Heart right ventricle (tissue), 16 donors: ENCODE measurements at regions not wholly inside any gene's neighbourhood (a gene's known extent, or its start where the extent isn't known, plus 50 kb on each side); places are given as distances from the start of the nearest gene placed in this dataset.

Experiments
- ATAC-seq, 8 donors: fragments of 200-7000 bp; cut with Tn5 transposase; one replicate each; pipeline ENCODE4 v1.9.1; 2020; ENCODE audit warnings: mild to moderate bottlenecking in 8 of 8, moderate library complexity in 8 of 8, moderate number of reproducible peaks in 1 of 8
- DNase-seq, 2 donors: peaks; one replicate each; pipeline ENCODE4 v3.0.0-alpha.2; 2020
- H3K27ac ChIP-seq, 10 donors: fragments of 200-600 bp; sonication (generic) in 2 of 10; one replicate each; pipeline versions ENCODE4 v1.5.0 to v1.8.0; 2020 to 2022; ENCODE audit warnings: mild to moderate bottlenecking in 3 of 10
- H3K27me3 ChIP-seq, 7 donors: fragments of 200-600 bp; one replicate each; pipeline ENCODE4 v1.8.0; 2021 to 2022; ENCODE audit warnings: mild to moderate bottlenecking in 2 of 7
- H3K36me3 ChIP-seq, 9 donors: fragments of 200-600 bp; sonication (generic) in 1 of 9; one replicate each; pipeline versions ENCODE4 v1.5.0 to v1.8.0; 2020 to 2022; ENCODE audit warnings: mild to moderate bottlenecking in 2 of 9
- H3K4me1 ChIP-seq, 9 donors: fragments of 200-600 bp; sonication (generic) in 1 of 9; one replicate each; pipeline versions ENCODE4 v1.5.0 to v1.8.0; 2020 to 2022; ENCODE audit warnings: mild to moderate bottlenecking in 4 of 9
- H3K4me3 ChIP-seq, 10 donors: fragments of 200-600 bp; sonication (generic) in 2 of 10; one replicate each; pipeline versions ENCODE4 v1.5.0 to v1.8.0; 2020 to 2022; ENCODE audit warnings: mild to moderate bottlenecking in 7 of 10, moderate library complexity in 2 of 10
- H3K9me3 ChIP-seq, 11 donors: fragments of 200-600 bp in 10 of 11; sonication (generic) in 2 of 11; one replicate each; pipeline versions ENCODE4 v1.5.0 to v1.8.0; 2013 to 2022; ENCODE audit warnings: mild to moderate bottlenecking in 2 of 11, control low read depth in 1 of 11, moderate library complexity in 1 of 11
- WGBS, 2 donors: extraction: QIAGEN DNeasy Blood & Tissue Kit; methylation state at CpG; one replicate each; pipeline ENCODE4 v1.1.7; 2013; ENCODE audit warnings: inconsistent platforms in 1 of 2; 5-methylcytosine and 5-hydroxymethylcytosine counted together
- intact Hi-C, 10 donors: fragments of 100-400 bp; cut with DNase I; formaldehyde crosslinking; loops; one replicate each; pipeline versions ENCODE4 v1.11.1 to v1.14.2; 2022
- TF ChIP-seq, protein P1 (sequence below), 9 donors: fragments of 200-600 bp; sonication (generic) in 2 of 9; IDR thresholded peaks; one replicate each; pipeline versions ENCODE4 v1.5.0 to v1.8.0; 2021 to 2022; ENCODE audit warnings: antibody characterized with exemption in 9 of 9, mild to moderate bottlenecking in 5 of 9, moderate library complexity in 1 of 9
- donor health status: Arrhythmogenic right ventricular cardiomyopathy.
- donor health status: ischemic (EF 13 %, LVEDD 7.1; RV severe dilation, severe dysfunction).
- donor health status: healthy with polysubstance abuse.
- donor health status: DM: no; HTN: yes; CAD: no.
- donor health status: DM: no; HTN: no; CAD: no.
- donor health status: ischemic (EF 25% LVEDD 6.9; RV normal size, moderate dysfunction).
- donor health status: ischemic (EF 25% LVEDD 5.7; RV mildly dilated, moderate dysfunction).
- donor health status: healthy.
- donor health status: DM: yes; HTN: yes; CAD: no.
- donor health status: Ischemic cardiomyopathy.
- donor health status: ischemic (EF 35%, LVEDD 5.7; RV mildly dilated, moderate dysfunction).
- donor health status: nonischemic (EF 11% LVEDD 7.7; RV severe dilation, severe dysfunction).
- donor health status: DM: yes; HTN: yes; CAD: no.
- donor health status: PGD.
- donor health status: ischemic (EF 29% LVEDD 5.4; RV normal size, mild dysfunction).
- donor health status: nonischemic (EF 23%, LVEDD 6.1; RV moderate dilation, normal function).

DNA sequence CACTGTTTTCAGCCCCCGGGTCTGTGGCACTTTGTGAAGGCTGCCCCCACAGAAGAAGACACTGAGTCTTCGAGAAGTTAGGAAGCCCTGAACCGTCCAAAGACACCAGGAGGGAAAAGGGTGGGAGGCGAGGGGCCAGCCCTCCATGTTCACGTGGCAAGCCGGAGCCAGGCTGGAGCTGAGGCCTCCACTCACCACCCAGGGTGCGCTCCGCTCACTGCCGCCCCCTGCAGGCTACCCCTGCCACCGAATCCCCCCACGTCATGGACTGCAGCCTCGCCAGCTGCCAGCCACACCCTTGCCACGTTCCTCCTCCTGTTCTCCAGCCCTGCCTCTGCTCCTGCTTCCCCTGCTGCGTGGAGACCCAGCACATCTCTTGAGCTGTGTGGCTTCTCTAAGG lies 59.0 kb upstream of the EN2 start:
- no peak for DNase-seq

GRCh38 chr7:155399577-155399976 lies 58.4 kb upstream of the EN2 start:
- no peaks in the 10 kb centered on the region for H3K36me3 ChIP-seq
- H3K27me3 ChIP-seq, result peaks cover 9 to 84% (median 75%) of the 10 kb centered on the region in 7 donors
- intact Hi-C loops, result loop anchor here in 1 of 10 donors (10.0 kb wide), 1 partner anchor 125 kb away; no protein-coding TSS in a partner anchor
- H3K4me1 ChIP-seq, result no peaks in the 10 kb centered on the region
- H3K4me3 ChIP-seq, result no peak overlapping the region
- TF ChIP-seq, protein P1, sequence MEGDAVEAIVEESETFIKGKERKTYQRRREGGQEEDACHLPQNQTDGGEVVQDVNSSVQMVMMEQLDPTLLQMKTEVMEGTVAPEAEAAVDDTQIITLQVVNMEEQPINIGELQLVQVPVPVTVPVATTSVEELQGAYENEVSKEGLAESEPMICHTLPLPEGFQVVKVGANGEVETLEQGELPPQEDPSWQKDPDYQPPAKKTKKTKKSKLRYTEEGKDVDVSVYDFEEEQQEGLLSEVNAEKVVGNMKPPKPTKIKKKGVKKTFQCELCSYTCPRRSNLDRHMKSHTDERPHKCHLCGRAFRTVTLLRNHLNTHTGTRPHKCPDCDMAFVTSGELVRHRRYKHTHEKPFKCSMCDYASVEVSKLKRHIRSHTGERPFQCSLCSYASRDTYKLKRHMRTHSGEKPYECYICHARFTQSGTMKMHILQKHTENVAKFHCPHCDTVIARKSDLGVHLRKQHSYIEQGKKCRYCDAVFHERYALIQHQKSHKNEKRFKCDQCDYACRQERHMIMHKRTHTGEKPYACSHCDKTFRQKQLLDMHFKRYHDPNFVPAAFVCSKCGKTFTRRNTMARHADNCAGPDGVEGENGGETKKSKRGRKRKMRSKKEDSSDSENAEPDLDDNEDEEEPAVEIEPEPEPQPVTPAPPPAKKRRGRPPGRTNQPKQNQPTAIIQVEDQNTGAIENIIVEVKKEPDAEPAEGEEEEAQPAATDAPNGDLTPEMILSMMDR (IDR thresholded peaks at IDR 0.05), result no peak
- ATAC-seq, result peak in 1 of 8 donors; percentile 48
- WGBS, 2 donors, result 85 to 88% methylated on average over 14 of the region's 14 CpGs
- no peak overlapping the region for H3K27ac ChIP-seq
- no peak for DNase-seq
- peaks cover 0 to 8% (median 0%) of the 10 kb centered on the region in 11 donors for H3K9me3 ChIP-seq

More for the DNA sequence above, 59.0 kb upstream of the EN2 start:
- H3K4me1 ChIP-seq, result no peaks in the 10 kb centered on the region
- H3K27me3 ChIP-seq, result peaks cover 6 to 83% (median 75%) of the 10 kb centered on the region in 7 donors
- TF ChIP-seq, protein P1 (IDR thresholded peaks at IDR 0.05), result no peak
- no peak overlapping the region for H3K4me3 ChIP-seq
- H3K36me3 ChIP-seq, result no peaks in the 10 kb centered on the region
- ATAC-seq, result no peak
- intact Hi-C loops, result loop anchor here in 1 of 10 donors (10.0 kb wide), 1 partner anchor 126 kb away; no protein-coding TSS in a partner anchor
- 80 to 82% methylated on average over 14 of the region's 14 CpGs for WGBS, 2 donors
- no peak overlapping the region for H3K27ac ChIP-seq
- H3K9me3 ChIP-seq, result peaks cover 0 to 8% (median 0%) of the 10 kb centered on the region in 11 donors

- WGBS, 2 donors, result 53 to 57% methylated on average over 8 of the region's 8 CpGs
- H3K9me3 ChIP-seq, result peaks cover 0 to 8% (median 0%) of the 10 kb centered on the region in 11 donors
- no peaks in the 10 kb centered on the region for H3K4me1 ChIP-seq
- TF ChIP-seq, protein P1 (IDR thresholded peaks at IDR 0.05), result no peak
- H3K36me3 ChIP-seq, result no peaks in the 10 kb centered on the region
- peaks cover 11 to 86% (median 73%) of the 10 kb centered on the region in 7 donors for H3K27me3 ChIP-seq
- ATAC-seq (no peak), DNase-seq (no peak)
- no peak overlapping the region for H3K4me3 ChIP-seq
- H3K27ac ChIP-seq, result no peak overlapping the region
- intact Hi-C loops, result no loop called here
Measured at GRCh38 chr7:155401231-155401630, 56.7 kb upstream of the EN2 start.

DNA sequence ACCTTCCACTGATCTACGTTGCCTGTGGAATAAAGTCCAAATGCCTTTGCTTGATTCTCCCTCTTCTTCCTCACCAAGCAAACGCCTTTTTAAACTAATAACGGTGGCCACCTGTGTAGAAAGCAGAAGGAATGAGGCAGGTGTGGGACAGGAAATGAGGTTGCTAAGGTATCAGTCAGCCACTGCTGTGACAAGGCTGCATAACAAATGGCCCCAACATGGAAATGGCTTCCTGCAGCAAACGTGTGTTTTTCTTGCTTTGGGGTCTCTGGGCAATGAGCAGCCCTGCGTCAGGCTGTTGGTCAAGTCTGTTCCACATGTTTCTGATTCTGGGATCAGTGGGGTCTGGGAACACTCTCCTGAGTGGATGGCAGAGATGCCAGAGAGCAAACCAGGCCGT lies 56.0 kb upstream of the EN2 start:
- 49 to 54% methylated on average over 6 of the region's 6 CpGs for WGBS, 2 donors

More for the DNA sequence above, 56.0 kb upstream of the EN2 start:
- H3K4me3 ChIP-seq, result no peak overlapping the region
- no peak overlapping the region for H3K27ac ChIP-seq
- no peaks in the 10 kb centered on the region for H3K36me3 ChIP-seq
- TF ChIP-seq, protein P1 (IDR thresholded peaks at IDR 0.05), result no peak
- H3K4me1 ChIP-seq, result no peaks in the 10 kb centered on the region
- H3K27me3 ChIP-seq, result peaks cover 11 to 84% (median 72%) of the 10 kb centered on the region in 7 donors
- peaks cover 0 to 8% (median 0%) of the 10 kb centered on the region in 11 donors for H3K9me3 ChIP-seq
- DNase-seq (no peak), ATAC-seq (no peak)
- intact Hi-C loops, result no loop called here
